IMR-90 (cell line): ENCODE measurements at regions not wholly inside any gene's neighbourhood (a gene's known extent, or its start where the extent isn't known, plus 50 kb on each side); places are given as distances from the start of the nearest gene placed in this dataset.

ENCODE experiments used
- POLR2A ChIP-seq: IDR thresholded peaks from 2 replicates; pipeline ENCODE4 v1.6.1; 2012; ENCODE audit warnings: mild to moderate bottlenecking, low read depth, low read length
- RCOR1 ChIP-seq: IDR thresholded peaks from 2 replicates; pipeline ENCODE4 v1.6.1; 2012; ENCODE audit warnings: mild to moderate bottlenecking, low read length, improper control_type of control experiment; ENCODE audit not compliant: insufficient replicate concordance
- TF ChIP-seq, protein P1 (sequence below): conservative IDR thresholded peaks from 2 replicates; pipeline ENCODE4 v1.5.1; 2012; ENCODE audit warnings: mild to moderate bottlenecking, low read depth, low read length, improper control_type of control experiment

DNA sequence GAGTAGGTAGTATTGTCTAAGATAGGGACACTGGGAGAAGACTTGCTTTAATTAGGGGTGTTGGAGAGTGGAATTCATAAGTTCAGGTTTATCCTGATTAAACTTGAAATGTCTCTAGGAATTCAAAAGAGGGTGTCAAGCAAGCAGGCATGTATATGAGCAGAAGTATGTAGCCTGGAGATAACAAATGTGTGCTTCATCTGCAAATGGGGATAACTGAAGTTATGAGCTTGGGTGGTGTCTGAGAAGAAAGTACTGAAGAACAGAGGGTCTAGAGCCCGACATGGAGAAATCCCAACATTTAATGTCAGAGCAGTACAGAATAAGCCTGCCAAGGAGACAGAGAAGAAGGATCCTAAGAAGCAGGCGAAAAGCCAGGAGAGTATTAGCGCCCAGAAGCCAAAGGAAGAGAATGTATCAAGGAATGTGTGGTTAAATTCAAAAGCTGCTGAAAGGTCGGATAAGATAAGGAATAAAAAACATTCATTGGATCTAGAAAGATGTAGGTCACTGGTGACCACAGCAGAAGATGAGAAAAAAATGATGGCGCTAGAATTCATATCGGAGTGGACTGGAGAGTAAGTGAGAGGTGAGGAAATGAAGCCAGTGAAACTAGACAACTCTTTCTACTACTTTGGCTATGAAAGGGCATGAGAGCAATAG, 401.5 kb upstream of the PIK3R1 start:
- TF ChIP-seq, protein P1, sequence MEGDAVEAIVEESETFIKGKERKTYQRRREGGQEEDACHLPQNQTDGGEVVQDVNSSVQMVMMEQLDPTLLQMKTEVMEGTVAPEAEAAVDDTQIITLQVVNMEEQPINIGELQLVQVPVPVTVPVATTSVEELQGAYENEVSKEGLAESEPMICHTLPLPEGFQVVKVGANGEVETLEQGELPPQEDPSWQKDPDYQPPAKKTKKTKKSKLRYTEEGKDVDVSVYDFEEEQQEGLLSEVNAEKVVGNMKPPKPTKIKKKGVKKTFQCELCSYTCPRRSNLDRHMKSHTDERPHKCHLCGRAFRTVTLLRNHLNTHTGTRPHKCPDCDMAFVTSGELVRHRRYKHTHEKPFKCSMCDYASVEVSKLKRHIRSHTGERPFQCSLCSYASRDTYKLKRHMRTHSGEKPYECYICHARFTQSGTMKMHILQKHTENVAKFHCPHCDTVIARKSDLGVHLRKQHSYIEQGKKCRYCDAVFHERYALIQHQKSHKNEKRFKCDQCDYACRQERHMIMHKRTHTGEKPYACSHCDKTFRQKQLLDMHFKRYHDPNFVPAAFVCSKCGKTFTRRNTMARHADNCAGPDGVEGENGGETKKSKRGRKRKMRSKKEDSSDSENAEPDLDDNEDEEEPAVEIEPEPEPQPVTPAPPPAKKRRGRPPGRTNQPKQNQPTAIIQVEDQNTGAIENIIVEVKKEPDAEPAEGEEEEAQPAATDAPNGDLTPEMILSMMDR: no peak
- no peak for TF ChIP-seq POLR2A
- no peak for TF ChIP-seq RCOR1
